Panc1 (cell line): ENCODE measurements at regions not wholly inside any gene's neighbourhood (a gene's known extent, or its start where the extent isn't known, plus 50 kb on each side); places are given as distances from the start of the nearest gene placed in this dataset.
A peak's percentile ranks its signal among the peaks of the same experiment; 100 is the strongest.

Experiments
- ATAC-seq: fragments of 200-7000 bp; cut with Tn5 transposase; 2 replicates; pipeline ENCODE4 v1.9.1; 2020; ENCODE audit warnings: mild to moderate bottlenecking, moderate library complexity
- BruUV-seq: library from RNA; stranded (reverse); fragments of 400-500 nt; replicated peaks from 2 replicates; lab custom pipeline; 2021; lab: Mats Ljungman, UMichigan
- CTCF ChIA-PET: fragments of 300-600 bp; sonication (Branson Sonifier 250); formaldehyde crosslinking; loops from one replicate; lab custom pipeline; 2022; ENCODE audit warnings: antibody characterized with exemption; lab: Charles Lee
- POLR2A ChIA-PET: fragments of 300-600 bp; sonication (Branson Sonifier 250); formaldehyde crosslinking; loops from one replicate; lab custom pipeline; 2022; ENCODE audit warnings: antibody characterized with exemption; lab: Charles Lee
- DNase-seq: peaks from one replicate; pipeline ENCODE4 v3.0.0-alpha.2; 2010; ENCODE audit warnings: low read depth, low spot score
- H3K27ac ChIP-seq: 2 replicates; pipeline ENCODE4 v1.5.1; 2011; ENCODE audit warnings: mild to moderate bottlenecking, low read length, inconsistent platforms
- H3K27me3 ChIP-seq: fragments of 200-500 bp; sonication (Bioruptor generic); 2 replicates; pipeline ENCODE4 v1.6.0; 2014; ENCODE audit warnings: low read length, inconsistent platforms; ENCODE audit not compliant: control insufficient read depth, insufficient read depth
- H3K36me3 ChIP-seq: fragments of 200-500 bp; sonication (Bioruptor generic); 2 replicates; pipeline ENCODE4 v1.5.1; 2014; ENCODE audit warnings: inconsistent platforms, mild to moderate bottlenecking, low read length, moderate library complexity; ENCODE audit not compliant: control insufficient read depth, insufficient read depth
- H3K4me1 ChIP-seq: 2 replicates; pipeline ENCODE4 v1.5.1; 2011; ENCODE audit warnings: inconsistent platforms, mild to moderate bottlenecking, low read length, moderate library complexity; ENCODE audit not compliant: control insufficient read depth, insufficient read depth
- H3K4me3 ChIP-seq, 2 experiments: 2 replicates each; pipeline ENCODE4 v1.5.1; 2011 to 2012; ENCODE audit warnings: low read depth in 2 of 2, low read length in 2 of 2, mild to moderate bottlenecking in 2 of 2, inconsistent platforms in 1 of 2, moderate library complexity in 1 of 2
- H3K9me3 ChIP-seq: fragments of 200-500 bp; sonication (Bioruptor generic); 2 replicates; pipeline ENCODE4 v1.5.1; 2014; ENCODE audit warnings: low read depth, mild to moderate bottlenecking, inconsistent platforms, low read length, moderate library complexity; ENCODE audit not compliant: control insufficient read depth, insufficient read depth
- CTCF ChIP-seq: fragments of 450-650 bp; IDR thresholded peaks from 2 replicates; pipeline ENCODE4 v1.5.1; 2017; ENCODE audit warnings: mild to moderate bottlenecking
- POLR2AphosphoS5 ChIP-seq: IDR thresholded peaks from 2 replicates; pipeline ENCODE4 v1.6.1; 2012; ENCODE audit warnings: mild to moderate bottlenecking, low read depth, low read length, moderate library complexity
- REST ChIP-seq, 2 experiments: IDR thresholded peaks; 2 replicates each; pipeline ENCODE4 v1.6.1; 2011 to 2012; ENCODE audit warnings: low read depth in 2 of 2, control low read depth in 1 of 2, low read length in 1 of 2, mild to moderate bottlenecking in 1 of 2, moderate library complexity in 1 of 2; ENCODE audit not compliant: insufficient read depth in 1 of 2
- SIN3A ChIP-seq: IDR thresholded peaks from 2 replicates; pipeline ENCODE4 v1.6.1; 2012; ENCODE audit warnings: low read depth, mild to moderate bottlenecking, low read length, moderate library complexity, borderline replicate concordance; ENCODE audit not compliant: insufficient read depth
- TCF7L2 ChIP-seq: IDR thresholded peaks from 2 replicates; pipeline ENCODE4 v1.6.1; 2011; ENCODE audit warnings: mild to moderate bottlenecking, low read depth, low read length, inconsistent platforms
- in situ Hi-C: cut with HindIII; loops from 2 replicates; pipeline ENCODE4 v1.10.0; 2016; ENCODE audit warnings: low sequenced_read_pairs, low pct_unique_long_range_greater_than_20kb
- intact Hi-C: fragments of 100-400 bp; cut with micrococcal nuclease; formaldehyde crosslinking; loops from one replicate; pipeline ENCODE4 v1.10.0; 2022; ENCODE audit not compliant: unreplicated experiment

- CTCF ChIA-PET, result interaction anchor here (0.5 kb wide), 1 partner anchor 350 kb away, joined by 3 read pairs; no protein-coding TSS in a partner anchor
- TF ChIP-seq REST (IDR thresholded peaks at IDR 0.05; ENCODE audit: insufficient read depth in 1 of 2, low read depth in 2 of 2, low read length in 1 of 2) (no peak), CTCF (peak; percentile 15; the same call in 1 of the 2 replicates)
- Histone ChIP-seq H3K27ac (no peak overlapping the region), H3K36me3 (no peaks in the 10 kb centered on the region), H3K4me1 (no peaks in the 10 kb centered on the region; the same call in 1 of the 2 replicates), H3K9me3 (no peaks in the 10 kb centered on the region), H3K27me3 (no peaks in the 10 kb centered on the region), H3K4me3 (no peak overlapping the region)
- ATAC-seq (no peak), DNase-seq (no peak)
- BruUV-seq, result no TSS peak
- in situ Hi-C loops, result no loop called here
- POLR2A ChIA-PET, result no interaction called here
- intact Hi-C loops, result no loop called here
Measured at GRCh38 chr1:218996362-218996761, 177.3 kb upstream of the LYPLAL1 start.

- ATAC-seq, result no peak
Measured at GRCh38 chr1:219000005-219000404, 173.7 kb upstream of the LYPLAL1 start.

More at GRCh38 chr1:219000005-219000404, 173.7 kb upstream of the LYPLAL1 start:
- Histone ChIP-seq H3K4me1 (no peaks in the 10 kb centered on the region; the same call in 1 of the 2 replicates), H3K9me3 (peaks cover 6% of the 10 kb centered on the region; the same call in 1 of the 2 replicates), H3K36me3 (no peaks in the 10 kb centered on the region), H3K27me3 (no peaks in the 10 kb centered on the region), H3K27ac (no peak overlapping the region), H3K4me3 (no peak overlapping the region)
- POLR2A ChIA-PET, result no interaction called here
- CTCF ChIA-PET, result no interaction called here
- in situ Hi-C loops (no loop called here), intact Hi-C loops (no loop called here)
- BruUV-seq, result no TSS peak
- TF ChIP-seq REST (IDR thresholded peaks at IDR 0.05; ENCODE audit: insufficient read depth in 1 of 2, low read depth in 2 of 2, low read length in 1 of 2) (no peak), CTCF (no peak), POLR2AphosphoS5 (no peak), TCF7L2 (no peak), SIN3A (no peak)
- DNase-seq, result no peak
